ENCODE measurements at regions not wholly inside any gene's neighbourhood (a gene's known extent, or its start where the extent isn't known, plus 50 kb on each side); places are given as distances from the start of the nearest gene placed in this dataset.

DNA sequence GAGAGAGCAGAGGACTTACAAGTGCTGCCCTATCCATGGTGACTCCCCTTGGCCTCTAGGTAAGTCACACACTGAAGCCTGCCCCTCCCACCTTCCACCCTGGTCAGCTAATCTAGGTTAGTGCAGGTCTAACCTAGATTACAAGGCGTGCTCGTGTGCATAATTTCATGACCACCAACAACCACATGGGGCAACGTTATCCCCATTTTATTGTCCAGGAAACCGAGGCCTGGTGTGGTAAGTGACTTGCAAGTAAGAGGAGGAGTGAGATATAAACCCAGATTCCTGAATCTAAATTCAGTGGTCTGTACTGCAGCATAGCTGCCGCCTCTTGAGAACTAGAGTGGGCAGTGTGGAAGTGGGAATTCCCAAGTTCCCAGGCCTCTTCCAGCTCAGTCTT is 171.1 kb downstream of the DAD1 start:
- Histone ChIP-seq H3K27ac (no peak overlapping the region), H3K4me1 (no peaks in the 10 kb centered on the region), H3K27me3 (no peaks in the 10 kb centered on the region), H3K9me3 (no peaks in the 10 kb centered on the region), H3K4me3 (no peak overlapping the region), H3K36me3 (no peaks in the 10 kb centered on the region)
- no peak for ATAC-seq
- 36% methylated on average over 5 of the region's 5 CpGs for WGBS (ENCODE audit: insufficient coverage, low coverage, low lambda C conversion rate, missing lambda C conversion rate)
- intact Hi-C loops (cut with DNase I): no loop called here
- no peak for DNase-seq
- no peak for TF ChIP-seq POLR2A (IDR thresholded peaks at IDR 0.05)
- TF ChIP-seq, protein P1, sequence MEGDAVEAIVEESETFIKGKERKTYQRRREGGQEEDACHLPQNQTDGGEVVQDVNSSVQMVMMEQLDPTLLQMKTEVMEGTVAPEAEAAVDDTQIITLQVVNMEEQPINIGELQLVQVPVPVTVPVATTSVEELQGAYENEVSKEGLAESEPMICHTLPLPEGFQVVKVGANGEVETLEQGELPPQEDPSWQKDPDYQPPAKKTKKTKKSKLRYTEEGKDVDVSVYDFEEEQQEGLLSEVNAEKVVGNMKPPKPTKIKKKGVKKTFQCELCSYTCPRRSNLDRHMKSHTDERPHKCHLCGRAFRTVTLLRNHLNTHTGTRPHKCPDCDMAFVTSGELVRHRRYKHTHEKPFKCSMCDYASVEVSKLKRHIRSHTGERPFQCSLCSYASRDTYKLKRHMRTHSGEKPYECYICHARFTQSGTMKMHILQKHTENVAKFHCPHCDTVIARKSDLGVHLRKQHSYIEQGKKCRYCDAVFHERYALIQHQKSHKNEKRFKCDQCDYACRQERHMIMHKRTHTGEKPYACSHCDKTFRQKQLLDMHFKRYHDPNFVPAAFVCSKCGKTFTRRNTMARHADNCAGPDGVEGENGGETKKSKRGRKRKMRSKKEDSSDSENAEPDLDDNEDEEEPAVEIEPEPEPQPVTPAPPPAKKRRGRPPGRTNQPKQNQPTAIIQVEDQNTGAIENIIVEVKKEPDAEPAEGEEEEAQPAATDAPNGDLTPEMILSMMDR (IDR thresholded peaks at IDR 0.05): no peak

GRCh38 chr14:22416193-22416592 is 172.8 kb downstream of the DAD1 start:
- TF ChIP-seq, protein P1 (IDR thresholded peaks at IDR 0.05): no peak
- TF ChIP-seq POLR2A (IDR thresholded peaks at IDR 0.05): no peak
- Histone ChIP-seq H3K4me3 (no peak overlapping the region), H3K4me1 (no peaks in the 10 kb centered on the region), H3K27me3 (no peaks in the 10 kb centered on the region), H3K36me3 (no peaks in the 10 kb centered on the region), H3K9me3 (no peaks in the 10 kb centered on the region), H3K27ac (no peak overlapping the region)
- ATAC-seq: no peak
- intact Hi-C loops (cut with DNase I): no loop called here
- WGBS (ENCODE audit: insufficient coverage, low coverage, low lambda C conversion rate, missing lambda C conversion rate): no CpG with 5 or more reads among the region's 2 CpGs
- no peak for DNase-seq

GRCh38 chr14:22415605-22415959 is 173.4 kb downstream of the DAD1 start:
- intact Hi-C loops (cut with DNase I): no loop called here
- Histone ChIP-seq H3K9me3 (no peaks in the 10 kb centered on the region), H3K36me3 (no peaks in the 10 kb centered on the region), H3K27me3 (no peaks in the 10 kb centered on the region), H3K27ac (no peak overlapping the region), H3K4me3 (no peak overlapping the region), H3K4me1 (no peaks in the 10 kb centered on the region)
- no peak for TF ChIP-seq POLR2A (IDR thresholded peaks at IDR 0.05)
- TF ChIP-seq, protein P1 (IDR thresholded peaks at IDR 0.05): no peak
- ATAC-seq (no peak), DNase-seq (no peak)
- 83% methylated on average over 1 of the region's 1 CpG for WGBS (ENCODE audit: insufficient coverage, low coverage, low lambda C conversion rate, missing lambda C conversion rate)

DNA sequence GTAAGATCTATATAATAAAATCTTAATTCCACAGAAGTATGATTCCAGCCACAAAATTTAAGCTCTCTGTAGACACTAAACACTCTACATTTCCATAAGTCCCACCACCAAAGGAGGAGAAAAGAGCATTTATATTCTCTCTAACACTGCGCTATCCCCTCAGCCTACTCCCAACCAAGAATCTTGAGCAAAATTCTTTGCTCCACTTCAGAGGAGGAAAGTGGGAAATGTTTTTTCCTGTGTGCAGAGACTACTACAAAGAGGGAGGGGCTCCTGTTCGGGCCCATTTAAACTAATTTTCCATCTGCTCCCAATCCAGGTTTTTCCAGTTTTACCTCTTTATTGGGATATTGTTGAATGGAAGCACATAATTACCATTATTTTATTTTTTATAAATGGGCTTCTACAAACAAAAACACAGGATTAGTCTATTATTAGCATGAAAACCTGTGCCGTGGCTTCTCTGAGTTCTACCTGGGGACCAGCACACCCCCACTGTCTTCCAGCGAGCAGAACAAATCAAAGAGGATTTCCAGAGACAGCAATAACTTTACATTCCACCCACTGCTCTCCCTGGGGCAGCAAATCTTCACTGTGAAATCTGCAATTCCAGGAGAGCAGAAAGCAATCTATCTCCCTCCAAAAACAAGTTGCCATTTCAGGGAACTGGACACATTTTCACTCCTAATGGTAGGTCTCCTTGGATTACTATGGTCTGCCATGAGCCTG is 174.0 kb downstream of the DAD1 start:
- H3K27me3 ChIP-seq: no peaks in the 10 kb centered on the region
- H3K4me1 ChIP-seq: no peaks in the 10 kb centered on the region
- ATAC-seq (no peak), DNase-seq (no peak)
- H3K36me3 ChIP-seq: no peaks in the 10 kb centered on the region
- 77% methylated on average over 4 of the region's 4 CpGs for WGBS (ENCODE audit: insufficient coverage, low coverage, low lambda C conversion rate, missing lambda C conversion rate)
- no peaks in the 10 kb centered on the region for H3K9me3 ChIP-seq
- H3K27ac ChIP-seq: no peak overlapping the region
- H3K4me3 ChIP-seq: no peak overlapping the region
- intact Hi-C loops (cut with DNase I): no loop called here
- TF ChIP-seq POLR2A (IDR thresholded peaks at IDR 0.05): no peak
- TF ChIP-seq, protein P1 (IDR thresholded peaks at IDR 0.05): no peak
